ENCODE measurements at regions not wholly inside any gene's neighbourhood (a gene's known extent, or its start where the extent isn't known, plus 50 kb on each side); places are given as distances from the start of the nearest gene placed in this dataset.

DNA sequence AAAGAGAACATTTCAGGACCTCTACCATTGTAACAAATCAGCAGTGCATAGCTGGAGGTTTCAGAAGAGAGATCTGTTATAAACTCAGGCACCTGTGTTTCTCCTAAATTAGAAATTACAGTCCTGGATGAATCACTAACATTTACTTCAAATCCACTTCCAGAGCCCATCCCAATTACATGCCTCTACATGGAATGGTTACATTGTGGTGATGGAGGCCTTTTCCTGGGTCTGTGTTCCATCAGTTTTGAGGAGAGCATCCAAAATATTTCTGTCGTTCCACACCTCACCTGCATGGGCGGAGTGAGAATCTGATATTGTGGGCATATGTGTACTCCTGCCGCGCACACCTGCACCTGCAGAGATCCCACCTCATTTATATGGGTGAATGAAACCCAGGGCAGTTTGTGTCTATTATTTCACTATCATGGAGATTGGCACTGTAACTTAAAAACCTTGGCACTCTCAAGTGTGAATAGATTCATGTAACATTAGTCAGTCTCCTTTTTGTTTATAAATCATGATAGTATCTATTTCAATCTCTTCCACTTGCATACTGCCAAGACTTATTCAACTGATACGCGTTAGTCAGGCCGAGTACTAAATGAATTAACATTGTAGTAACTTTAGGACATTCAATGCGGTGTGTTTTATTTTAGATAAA is 215.1 kb upstream of the FAR2 start:
- no peak overlapping the region for H3K27ac Mint-ChIP-seq
- peaks cover 0 to 3% (median 0%) of the 10 kb centered on the region in 7 donors for H3K9me3 Mint-ChIP-seq
- H3K4me3 ChIP-seq (ENCODE audit: low read depth, low read length): no peak overlapping the region
- H3K36me3 Mint-ChIP-seq: no peaks in the 10 kb centered on the region
- H3K27ac ChIP-seq (ENCODE audit: insufficient read depth, low read length, poor library complexity, severe bottlenecking): no peak overlapping the region
- no peaks in the 10 kb centered on the region for H3K27me3 ChIP-seq (ENCODE audit: control insufficient read depth, insufficient read depth, low read length)
- no peak for DNase-seq
- no peak for ATAC-seq (ENCODE audit: low read depth in 2 of 2)
- no peaks in the 10 kb centered on the region for H3K9me3 ChIP-seq (ENCODE audit: control insufficient read depth in 2 of 2, low read length in 2 of 2)
- no peak overlapping the region for H3K4me3 Mint-ChIP-seq
- no peaks in the 10 kb centered on the region for H3K36me3 ChIP-seq (ENCODE audit: control insufficient read depth, insufficient read depth, low read length)
- peaks cover 0 to 5% (median 0%) of the 10 kb centered on the region in 4 donors for H3K4me1 Mint-ChIP-seq
- H3K4me1 ChIP-seq (ENCODE audit: control insufficient read depth, insufficient read depth, low read length, poor library complexity, severe bottlenecking): no peaks in the 10 kb centered on the region
- peaks cover 9% of the 10 kb centered on the region for H3K27me3 Mint-ChIP-seq

DNA sequence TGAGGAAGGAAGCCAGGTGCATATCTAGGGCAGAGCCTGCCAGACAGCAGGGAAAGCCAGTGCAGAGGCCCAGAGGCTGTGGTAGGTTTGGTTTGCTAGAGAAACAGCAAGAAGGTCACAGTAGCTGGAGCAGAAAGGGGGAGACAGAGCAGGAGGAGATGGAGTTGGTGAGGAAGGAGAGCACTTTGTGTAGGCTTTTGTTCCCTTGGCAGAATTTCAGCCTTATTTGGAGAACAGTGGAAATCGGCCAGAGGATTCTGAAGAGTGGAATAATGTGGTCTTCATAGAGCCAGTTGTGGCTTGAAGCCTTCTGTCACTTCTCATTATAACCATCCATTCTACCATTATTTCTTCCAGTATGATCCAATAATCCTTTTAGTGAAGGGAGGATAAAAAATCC is 212.9 kb upstream of the FAR2 start:
- Histone ChIP-seq H3K9me3 (ENCODE audit: control insufficient read depth in 2 of 2, low read length in 2 of 2) (no peaks in the 10 kb centered on the region), H3K27ac (ENCODE audit: insufficient read depth, low read length, poor library complexity, severe bottlenecking) (no peak overlapping the region), H3K4me1 (ENCODE audit: control insufficient read depth, insufficient read depth, low read length, poor library complexity, severe bottlenecking) (no peaks in the 10 kb centered on the region), H3K4me3 (ENCODE audit: low read depth, low read length) (no peak overlapping the region), H3K36me3 (ENCODE audit: control insufficient read depth, insufficient read depth, low read length) (no peaks in the 10 kb centered on the region), H3K27me3 (ENCODE audit: control insufficient read depth, insufficient read depth, low read length) (no peaks in the 10 kb centered on the region)
- Mint-ChIP-seq H3K36me3 (no peaks in the 10 kb centered on the region), H3K9me3 (peaks cover 0 to 3% (median 0%) of the 10 kb centered on the region in 7 donors), H3K27me3 (peaks cover 4% of the 10 kb centered on the region), H3K4me1 (peaks cover 0 to 5% (median 0%) of the 10 kb centered on the region in 4 donors), H3K27ac (no peak overlapping the region), H3K4me3 (no peak overlapping the region)
- no peak for ATAC-seq (ENCODE audit: low read depth in 2 of 2)
- no peak for DNase-seq

DNA sequence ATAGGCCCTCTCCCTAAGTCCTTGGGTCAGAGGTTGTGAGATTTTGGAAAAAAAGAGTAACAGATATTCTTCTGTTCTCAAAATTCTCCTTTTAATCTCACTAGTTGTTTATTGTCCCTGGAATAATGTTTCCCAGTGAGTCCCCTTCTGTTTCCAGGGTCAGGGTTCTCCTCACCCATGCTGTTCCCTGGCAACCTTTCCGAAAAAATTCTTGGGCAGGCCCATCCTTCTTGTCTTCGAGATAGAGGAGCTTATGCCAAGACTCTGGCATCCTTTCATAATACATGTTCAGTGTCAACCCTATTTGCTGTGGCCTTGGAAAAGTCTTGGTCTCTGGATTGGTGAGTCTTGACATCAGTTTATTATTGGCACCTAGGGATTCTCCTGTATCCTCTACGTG is 212.4 kb upstream of the FAR2 start:
- no peak overlapping the region for H3K27ac Mint-ChIP-seq
- DNase-seq: no peak
- H3K27me3 Mint-ChIP-seq: peaks cover 4% of the 10 kb centered on the region
- H3K36me3 Mint-ChIP-seq: no peaks in the 10 kb centered on the region
- H3K9me3 Mint-ChIP-seq: peaks cover 0 to 3% (median 0%) of the 10 kb centered on the region in 7 donors
- Histone ChIP-seq H3K9me3 (ENCODE audit: control insufficient read depth in 2 of 2, low read length in 2 of 2) (no peaks in the 10 kb centered on the region), H3K4me3 (ENCODE audit: low read depth, low read length) (no peak overlapping the region), H3K27ac (ENCODE audit: insufficient read depth, low read length, poor library complexity, severe bottlenecking) (no peak overlapping the region), H3K27me3 (ENCODE audit: control insufficient read depth, insufficient read depth, low read length) (no peaks in the 10 kb centered on the region), H3K4me1 (ENCODE audit: control insufficient read depth, insufficient read depth, low read length, poor library complexity, severe bottlenecking) (no peaks in the 10 kb centered on the region), H3K36me3 (ENCODE audit: control insufficient read depth, insufficient read depth, low read length) (no peaks in the 10 kb centered on the region)
- H3K4me1 Mint-ChIP-seq: peaks cover 0 to 5% (median 0%) of the 10 kb centered on the region in 4 donors
- no peak overlapping the region for H3K4me3 Mint-ChIP-seq
- ATAC-seq (ENCODE audit: low read depth in 2 of 2): no peak

DNA sequence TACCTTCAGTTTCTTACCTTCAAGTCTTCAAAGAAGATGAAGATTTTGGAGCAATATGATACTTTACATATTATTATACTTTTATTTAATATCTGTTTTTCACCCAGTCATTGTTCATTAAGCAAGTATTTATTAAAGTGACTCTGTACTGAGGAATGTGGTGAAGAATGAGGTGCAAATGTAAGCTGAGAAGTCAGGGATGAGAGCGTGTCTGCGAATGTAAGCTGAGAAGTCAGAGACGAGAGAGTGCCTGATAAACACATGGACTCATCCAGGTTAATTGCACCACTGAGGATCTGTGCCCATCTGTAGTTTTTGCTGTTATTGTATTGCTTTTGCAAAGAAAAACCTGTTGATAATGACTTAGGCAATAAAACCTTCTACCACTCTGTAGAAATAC is 211.9 kb upstream of the FAR2 start:
- Histone ChIP-seq H3K27me3 (ENCODE audit: control insufficient read depth, insufficient read depth, low read length) (no peaks in the 10 kb centered on the region), H3K4me3 (ENCODE audit: low read depth, low read length) (no peak overlapping the region), H3K27ac (ENCODE audit: insufficient read depth, low read length, poor library complexity, severe bottlenecking) (no peak overlapping the region), H3K36me3 (ENCODE audit: control insufficient read depth, insufficient read depth, low read length) (no peaks in the 10 kb centered on the region), H3K4me1 (ENCODE audit: control insufficient read depth, insufficient read depth, low read length, poor library complexity, severe bottlenecking) (no peaks in the 10 kb centered on the region), H3K9me3 (ENCODE audit: control insufficient read depth in 2 of 2, low read length in 2 of 2) (no peaks in the 10 kb centered on the region)
- Mint-ChIP-seq H3K27ac (no peak overlapping the region), H3K27me3 (peaks cover 3% of the 10 kb centered on the region), H3K9me3 (peaks cover 0 to 3% (median 0%) of the 10 kb centered on the region in 7 donors), H3K4me3 (no peak overlapping the region), H3K36me3 (no peaks in the 10 kb centered on the region), H3K4me1 (peaks cover 0 to 5% (median 0%) of the 10 kb centered on the region in 4 donors)
- ATAC-seq (ENCODE audit: low read depth in 2 of 2) (no peak), DNase-seq (no peak)

DNA sequence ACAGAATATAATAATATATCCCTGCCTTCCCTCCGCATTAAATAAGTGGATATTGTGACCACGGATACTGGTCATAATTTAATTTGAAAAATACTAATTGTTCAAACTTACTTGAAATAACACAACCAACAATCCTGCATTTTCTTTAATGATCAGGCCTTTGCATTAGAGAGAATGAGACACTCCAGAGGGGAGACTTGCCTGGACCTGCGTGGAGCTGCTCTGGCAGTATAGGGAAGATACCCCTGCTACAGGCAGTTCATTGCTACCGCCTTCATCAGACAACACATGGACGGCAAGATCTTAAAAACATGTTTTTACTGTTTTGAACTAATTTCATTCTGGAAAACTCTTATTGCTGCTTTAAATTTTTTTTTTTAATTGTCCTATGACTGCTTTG is 211.0 kb upstream of the FAR2 start:
- H3K27me3 ChIP-seq (ENCODE audit: control insufficient read depth, insufficient read depth, low read length): no peaks in the 10 kb centered on the region
- Mint-ChIP-seq H3K27me3 (no peaks in the 10 kb centered on the region), H3K9me3 (peaks cover 0 to 3% (median 0%) of the 10 kb centered on the region in 7 donors), H3K4me3 (no peak overlapping the region), H3K36me3 (no peaks in the 10 kb centered on the region), H3K27ac (no peak overlapping the region), H3K4me1 (peaks cover 0 to 5% (median 0%) of the 10 kb centered on the region in 4 donors)
- H3K4me3 ChIP-seq (ENCODE audit: low read depth, low read length): no peak overlapping the region
- H3K4me1 ChIP-seq (ENCODE audit: control insufficient read depth, insufficient read depth, low read length, poor library complexity, severe bottlenecking): no peaks in the 10 kb centered on the region
- no peaks in the 10 kb centered on the region for H3K36me3 ChIP-seq (ENCODE audit: control insufficient read depth, insufficient read depth, low read length)
- H3K9me3 ChIP-seq (ENCODE audit: control insufficient read depth in 2 of 2, low read length in 2 of 2): no peaks in the 10 kb centered on the region
- no peak overlapping the region for H3K27ac ChIP-seq (ENCODE audit: insufficient read depth, low read length, poor library complexity, severe bottlenecking)
- ATAC-seq (ENCODE audit: low read depth in 2 of 2) (no peak), DNase-seq (no peak)

DNA sequence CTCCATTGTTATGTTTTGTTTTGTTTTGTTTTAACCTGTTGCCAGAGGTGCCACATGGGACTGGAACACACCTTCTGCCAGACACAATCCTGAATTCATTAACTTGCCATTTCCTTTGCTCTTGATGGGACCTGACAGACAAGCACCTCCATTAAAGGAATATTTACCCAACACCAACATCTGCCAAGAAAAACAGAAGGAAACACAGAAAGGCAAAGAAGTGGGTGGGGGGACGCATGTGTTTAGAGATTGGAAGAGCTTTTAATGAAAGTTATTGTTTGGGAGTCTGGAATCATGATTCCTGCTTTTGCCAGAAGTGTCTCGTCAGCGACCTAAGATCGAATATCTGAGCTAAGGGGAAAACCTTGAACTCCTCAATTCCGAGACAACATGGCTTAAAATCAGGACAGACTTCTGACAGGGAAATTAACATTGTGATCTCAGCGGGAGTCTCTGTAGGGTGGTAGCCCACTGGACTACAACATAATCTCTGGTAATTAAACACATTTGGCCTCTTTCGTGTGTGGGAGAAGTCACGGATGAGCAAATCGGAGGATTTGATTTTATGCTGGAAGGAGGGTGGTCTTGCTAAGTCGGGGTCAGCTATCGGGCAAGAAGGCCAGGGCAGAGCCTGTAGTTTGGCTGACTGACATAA is 210.4 kb upstream of the FAR2 start:
- no peak overlapping the region for H3K4me3 Mint-ChIP-seq
- H3K9me3 Mint-ChIP-seq: peaks cover 0 to 3% (median 0%) of the 10 kb centered on the region in 7 donors
- no peaks in the 10 kb centered on the region for H3K36me3 Mint-ChIP-seq
- Histone ChIP-seq H3K36me3 (ENCODE audit: control insufficient read depth, insufficient read depth, low read length) (no peaks in the 10 kb centered on the region), H3K4me1 (ENCODE audit: control insufficient read depth, insufficient read depth, low read length, poor library complexity, severe bottlenecking) (no peaks in the 10 kb centered on the region), H3K27ac (ENCODE audit: insufficient read depth, low read length, poor library complexity, severe bottlenecking) (no peak overlapping the region), H3K27me3 (ENCODE audit: control insufficient read depth, insufficient read depth, low read length) (no peaks in the 10 kb centered on the region), H3K4me3 (ENCODE audit: low read depth, low read length) (no peak overlapping the region), H3K9me3 (ENCODE audit: control insufficient read depth in 2 of 2, low read length in 2 of 2) (no peaks in the 10 kb centered on the region)
- DNase-seq (no peak), ATAC-seq (ENCODE audit: low read depth in 2 of 2) (no peak)
- H3K4me1 Mint-ChIP-seq: peaks cover 0 to 5% (median 0%) of the 10 kb centered on the region in 4 donors
- H3K27ac Mint-ChIP-seq: no peak overlapping the region
- no peaks in the 10 kb centered on the region for H3K27me3 Mint-ChIP-seq

DNA sequence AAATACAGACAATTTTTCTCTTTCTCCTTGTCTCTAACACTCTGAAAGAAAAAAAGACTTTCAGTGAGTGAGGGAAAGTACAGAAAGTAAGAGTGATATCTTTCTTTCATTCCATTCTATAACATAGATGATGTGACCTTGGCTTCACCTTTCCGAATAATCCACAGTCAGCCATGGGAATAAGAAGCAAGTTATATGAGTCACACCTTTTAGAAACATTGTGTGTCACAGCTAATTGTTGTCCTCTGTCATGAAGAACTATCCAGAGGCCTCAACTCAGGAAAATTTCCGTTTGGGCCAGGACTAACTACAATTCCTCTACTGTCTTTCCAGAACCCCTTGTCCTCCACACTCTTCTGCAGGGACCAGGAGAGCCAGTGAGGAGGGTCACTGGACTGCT is 209.7 kb upstream of the FAR2 start:
- no peak overlapping the region for H3K27ac ChIP-seq (ENCODE audit: insufficient read depth, low read length, poor library complexity, severe bottlenecking)
- no peak overlapping the region for H3K4me3 ChIP-seq (ENCODE audit: low read depth, low read length)
- no peaks in the 10 kb centered on the region for H3K4me1 ChIP-seq (ENCODE audit: control insufficient read depth, insufficient read depth, low read length, poor library complexity, severe bottlenecking)
- no peaks in the 10 kb centered on the region for H3K36me3 ChIP-seq (ENCODE audit: control insufficient read depth, insufficient read depth, low read length)
- no peaks in the 10 kb centered on the region for H3K9me3 ChIP-seq (ENCODE audit: control insufficient read depth in 2 of 2, low read length in 2 of 2)
- peaks cover 0 to 5% (median 0%) of the 10 kb centered on the region in 4 donors for H3K4me1 Mint-ChIP-seq
- no peaks in the 10 kb centered on the region for H3K27me3 Mint-ChIP-seq
- no peak for DNase-seq
- H3K27me3 ChIP-seq (ENCODE audit: control insufficient read depth, insufficient read depth, low read length): no peaks in the 10 kb centered on the region
- H3K27ac Mint-ChIP-seq: no peak overlapping the region
- H3K9me3 Mint-ChIP-seq: peaks cover 0 to 3% (median 0%) of the 10 kb centered on the region in 7 donors
- H3K36me3 Mint-ChIP-seq: no peaks in the 10 kb centered on the region
- ATAC-seq (ENCODE audit: low read depth in 2 of 2): no peak
- H3K4me3 Mint-ChIP-seq: no peak overlapping the region

DNA sequence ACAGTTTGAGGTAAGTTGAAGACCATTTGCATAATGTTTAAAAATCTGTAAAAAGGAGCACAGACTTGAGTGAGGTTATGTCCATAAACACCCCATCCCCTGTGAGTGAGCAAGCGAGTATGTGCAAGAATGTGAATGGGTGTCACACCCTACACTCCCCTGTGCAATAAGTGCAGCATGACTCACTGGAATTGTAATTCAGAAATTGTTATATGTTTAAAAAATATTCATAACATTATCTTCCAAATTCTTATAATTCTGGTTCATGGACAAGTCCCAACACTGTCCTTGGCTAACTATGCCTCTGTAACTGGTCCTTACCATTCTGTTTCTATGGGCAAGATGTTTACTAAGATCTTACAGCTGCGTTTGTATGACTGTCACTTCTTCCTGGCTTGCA is 207.8 kb upstream of the FAR2 start:
- H3K9me3 Mint-ChIP-seq: no peaks in the 10 kb centered on the region

More for the DNA sequence above, 207.8 kb upstream of the FAR2 start:
- H3K27me3 Mint-ChIP-seq: no peaks in the 10 kb centered on the region
- H3K36me3 Mint-ChIP-seq: no peaks in the 10 kb centered on the region
- ATAC-seq (ENCODE audit: low read depth in 2 of 2): no peak
- H3K4me1 ChIP-seq (ENCODE audit: control insufficient read depth, insufficient read depth, low read length, poor library complexity, severe bottlenecking): no peaks in the 10 kb centered on the region
- no peak overlapping the region for H3K27ac ChIP-seq (ENCODE audit: insufficient read depth, low read length, poor library complexity, severe bottlenecking)
- H3K36me3 ChIP-seq (ENCODE audit: control insufficient read depth, insufficient read depth, low read length): no peaks in the 10 kb centered on the region
- H3K27ac Mint-ChIP-seq: no peak overlapping the region
- peaks cover 0 to 2% (median 0%) of the 10 kb centered on the region in 4 donors for H3K4me1 Mint-ChIP-seq
- H3K4me3 Mint-ChIP-seq: no peak overlapping the region
- no peaks in the 10 kb centered on the region for H3K27me3 ChIP-seq (ENCODE audit: control insufficient read depth, insufficient read depth, low read length)
- no peak overlapping the region for H3K4me3 ChIP-seq (ENCODE audit: low read depth, low read length)
- no peak for DNase-seq
- H3K9me3 ChIP-seq (ENCODE audit: control insufficient read depth in 2 of 2, low read length in 2 of 2): no peaks in the 10 kb centered on the region

All from CD4-positive, CD25-positive, alpha-beta regulatory T cell (primary cell).